Activated CD4-positive, alpha-beta memory T cell treated with anti-CD3 and anti-CD28 coated beads for 36 hours (primary cell): ENCODE measurements at regions not wholly inside any gene's neighbourhood (a gene's known extent, or its start where the extent isn't known, plus 50 kb on each side); places are given as distances from the start of the nearest gene placed in this dataset.

Experiments used
- CTCF ChIA-PET: fragments of 350-600 bp; sonication (Branson Sonifier 250); formaldehyde crosslinking; loops from one replicate; lab custom pipeline; 2021; ENCODE audit warnings: antibody characterized with exemption, inconsistent platforms; lab: Charles Lee
- POLR2A ChIA-PET: fragments of 350-600 bp; sonication (Branson Sonifier 250); formaldehyde crosslinking; loops from one replicate; lab custom pipeline; 2021; ENCODE audit warnings: antibody characterized with exemption; lab: Charles Lee
- DNase-seq: peaks from one replicate; pipeline ENCODE4 v3.0.0-alpha.2; 2020
- H3K27ac Mint-ChIP-seq: one replicate; pipeline ENCODE4 v1.8.0; 2021; ENCODE audit warnings: mixed read lengths
- H3K27me3 Mint-ChIP-seq: one replicate; pipeline ENCODE4 v1.8.0; 2021; ENCODE audit warnings: mixed read lengths
- H3K36me3 Mint-ChIP-seq: one replicate; pipeline ENCODE4 v1.8.0; 2021; ENCODE audit warnings: mixed read lengths
- H3K4me1 Mint-ChIP-seq: one replicate; pipeline ENCODE4 v1.8.0; 2021; ENCODE audit warnings: low read depth, mixed read lengths
- H3K4me3 Mint-ChIP-seq: one replicate; pipeline ENCODE4 v1.8.0; 2021; ENCODE audit warnings: mild to moderate bottlenecking, mixed read lengths
- H3K9me3 Mint-ChIP-seq: one replicate; pipeline ENCODE4 v1.8.0; 2021; ENCODE audit warnings: mixed read lengths
- intact Hi-C: fragments of 100-400 bp; cut with micrococcal nuclease; formaldehyde crosslinking; loops from one replicate; pipeline ENCODE4 v1.15.1; 2023

DNA sequence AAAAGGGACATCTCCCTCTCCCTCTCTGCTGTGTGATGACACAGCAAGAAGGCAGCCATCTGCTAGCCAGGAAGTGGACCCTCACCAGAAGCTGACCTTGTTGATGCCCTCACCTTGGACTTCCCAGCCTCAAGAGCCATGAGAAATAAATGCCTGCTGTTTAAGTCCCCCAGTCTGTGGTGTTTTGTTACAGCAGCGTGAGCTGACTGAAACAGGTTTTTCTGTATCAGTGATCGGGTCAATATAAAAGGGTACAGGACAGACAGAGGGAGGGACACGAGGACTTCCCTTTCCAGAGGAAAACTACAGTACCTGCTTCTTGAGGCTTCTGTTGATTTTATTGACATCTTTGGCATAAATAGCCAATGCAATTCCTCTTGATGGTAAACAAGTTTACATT is 510.3 kb upstream of the CHAC2 start:
- Mint-ChIP-seq H3K27me3 (no peaks in the 10 kb centered on the region), H3K9me3 (peaks cover 2% of the 10 kb centered on the region), H3K36me3 (no peaks in the 10 kb centered on the region), H3K27ac (no peak overlapping the region), H3K4me1 (no peaks in the 10 kb centered on the region), H3K4me3 (no peak overlapping the region)
- DNase-seq = no peak
- intact Hi-C loops = no loop called here
- CTCF ChIA-PET = no interaction called here
- POLR2A ChIA-PET = no interaction called here

DNA sequence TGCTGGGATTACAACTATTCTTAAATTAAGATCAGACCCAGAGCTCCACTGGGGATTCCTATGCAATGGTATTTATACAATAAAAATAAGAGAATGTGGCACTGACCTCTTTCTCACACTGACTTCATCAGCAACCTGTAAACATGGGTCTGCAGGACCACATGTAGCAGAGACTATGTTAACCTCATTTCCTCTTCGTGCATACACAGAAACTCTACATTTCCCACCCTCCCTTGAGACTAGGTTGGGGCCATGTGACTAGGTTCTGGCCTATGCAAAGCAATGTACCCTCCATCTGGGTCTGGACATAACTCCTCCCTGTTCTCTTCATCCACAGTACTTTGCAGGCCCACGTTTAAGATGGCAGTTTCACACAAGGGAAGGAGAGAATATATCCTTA is 514.4 kb upstream of the CHAC2 start:
- no peak overlapping the region for H3K27ac Mint-ChIP-seq
- H3K4me1 Mint-ChIP-seq = no peaks in the 10 kb centered on the region
- no peaks in the 10 kb centered on the region for H3K9me3 Mint-ChIP-seq
- CTCF ChIA-PET = no interaction called here
- POLR2A ChIA-PET = no interaction called here
- H3K4me3 Mint-ChIP-seq = no peak overlapping the region
- intact Hi-C loops = no loop called here
- H3K36me3 Mint-ChIP-seq = no peaks in the 10 kb centered on the region
- DNase-seq = no peak
- no peaks in the 10 kb centered on the region for H3K27me3 Mint-ChIP-seq

- POLR2A ChIA-PET = no interaction called here
- Mint-ChIP-seq H3K27ac (no peak overlapping the region), H3K4me1 (no peaks in the 10 kb centered on the region), H3K36me3 (no peaks in the 10 kb centered on the region), H3K9me3 (no peaks in the 10 kb centered on the region), H3K4me3 (no peak overlapping the region), H3K27me3 (no peaks in the 10 kb centered on the region)
- CTCF ChIA-PET = no interaction called here
- DNase-seq = no peak
- intact Hi-C loops = no loop called here
These were observed 515.5 kb upstream of the CHAC2 start for GRCh38 chr2:53252115-53252514.

- POLR2A ChIA-PET = no interaction called here
- no peaks in the 10 kb centered on the region for H3K9me3 Mint-ChIP-seq
- DNase-seq = no peak
- no peaks in the 10 kb centered on the region for H3K4me1 Mint-ChIP-seq
- CTCF ChIA-PET = no interaction called here
- no peak overlapping the region for H3K27ac Mint-ChIP-seq
- intact Hi-C loops = no loop called here
- no peak overlapping the region for H3K4me3 Mint-ChIP-seq
- H3K27me3 Mint-ChIP-seq = no peaks in the 10 kb centered on the region
- no peaks in the 10 kb centered on the region for H3K36me3 Mint-ChIP-seq
These were observed 519.5 kb upstream of the CHAC2 start for GRCh38 chr2:53247956-53248735.

DNA sequence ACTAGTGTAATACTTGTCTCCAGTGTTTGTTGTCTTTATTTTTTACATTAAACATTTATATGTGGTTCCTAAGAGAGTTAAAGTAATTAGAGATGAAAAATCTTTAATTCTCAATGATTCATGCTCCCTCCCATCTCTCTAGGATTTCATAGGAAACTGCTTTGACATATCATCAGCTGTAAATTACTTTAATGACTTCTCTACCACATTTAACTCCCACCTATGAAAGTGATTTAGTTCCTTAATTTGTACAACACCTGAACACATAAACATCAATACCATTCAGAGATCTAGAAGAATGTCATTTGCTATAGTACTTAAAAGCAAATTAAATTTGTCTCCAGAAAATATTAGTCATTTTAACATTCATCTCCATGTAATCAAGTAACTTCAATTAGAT is 524.2 kb upstream of the CHAC2 start:
- DNase-seq = no peak
- H3K9me3 Mint-ChIP-seq = no peaks in the 10 kb centered on the region
- ChIA-PET POLR2A (no interaction called here), CTCF (no interaction called here)
- no peak overlapping the region for H3K4me3 Mint-ChIP-seq
- H3K27ac Mint-ChIP-seq = no peak overlapping the region
- H3K36me3 Mint-ChIP-seq = no peaks in the 10 kb centered on the region
- H3K4me1 Mint-ChIP-seq = no peaks in the 10 kb centered on the region
- H3K27me3 Mint-ChIP-seq = no peaks in the 10 kb centered on the region
- intact Hi-C loops = no loop called here

DNA sequence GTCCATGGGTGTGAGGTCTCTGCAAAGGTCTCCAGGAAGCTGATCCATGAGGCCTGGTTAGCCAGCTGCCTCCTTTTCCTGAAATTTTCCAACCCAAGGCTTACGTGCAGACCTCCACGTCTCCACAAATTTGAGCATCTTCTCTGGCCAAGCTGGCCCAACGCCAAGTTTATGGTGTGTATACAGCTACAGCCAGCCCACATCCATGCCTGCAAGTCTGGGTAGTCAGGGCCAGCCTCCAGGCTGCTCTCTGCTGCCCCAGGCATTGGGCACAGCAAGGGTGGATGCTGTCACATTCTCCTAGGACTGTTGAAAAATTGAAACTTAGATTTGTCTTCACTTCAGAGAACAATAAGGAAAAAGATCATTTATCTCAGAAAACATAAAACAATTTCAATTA is 525.5 kb upstream of the CHAC2 start:
- no peaks in the 10 kb centered on the region for H3K36me3 Mint-ChIP-seq
- H3K27ac Mint-ChIP-seq = no peak overlapping the region
- no peak overlapping the region for H3K4me3 Mint-ChIP-seq
- intact Hi-C loops = no loop called here
- no peaks in the 10 kb centered on the region for H3K27me3 Mint-ChIP-seq
- CTCF ChIA-PET = no interaction called here
- DNase-seq = no peak
- H3K9me3 Mint-ChIP-seq = no peaks in the 10 kb centered on the region
- POLR2A ChIA-PET = no interaction called here
- no peaks in the 10 kb centered on the region for H3K4me1 Mint-ChIP-seq

DNA sequence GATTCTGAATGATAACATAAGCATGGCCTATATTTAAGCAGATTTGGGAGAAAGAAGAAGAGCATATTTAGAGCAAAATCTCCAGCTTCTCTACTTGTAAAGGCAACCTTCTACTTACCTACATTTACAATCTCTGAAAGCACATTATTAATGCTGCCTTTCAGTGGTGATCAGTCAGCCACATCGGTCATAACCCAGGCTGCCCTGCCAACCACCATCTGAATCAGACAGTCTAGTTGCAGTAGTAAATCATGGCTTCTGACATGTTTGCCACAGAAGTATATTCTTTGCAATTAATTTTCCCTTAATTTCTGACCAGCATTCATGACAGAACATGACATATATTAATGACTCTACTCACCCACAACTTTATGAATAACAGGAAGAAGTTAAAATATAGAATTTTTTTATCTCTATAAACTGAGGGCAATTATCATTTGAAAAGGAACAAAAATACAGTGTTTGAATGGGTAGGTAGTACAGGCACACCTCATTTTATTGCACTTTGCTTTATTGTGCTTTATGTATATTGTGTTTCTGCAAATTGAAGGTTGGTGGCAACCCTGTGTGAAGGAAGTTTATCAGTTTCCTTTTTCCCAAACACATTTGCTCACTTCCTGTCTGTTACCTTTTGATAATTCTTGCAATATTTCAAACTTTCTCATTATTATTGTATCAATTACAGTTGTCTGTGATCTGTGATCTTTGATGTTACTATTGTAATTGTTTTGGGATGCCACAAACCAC is 531.6 kb upstream of the CHAC2 start:
- intact Hi-C loops = no loop called here
- ChIA-PET POLR2A (no interaction called here), CTCF (no interaction called here)
- no peak for DNase-seq
- no peaks in the 10 kb centered on the region for H3K36me3 Mint-ChIP-seq
- no peak overlapping the region for H3K27ac Mint-ChIP-seq
- H3K4me3 Mint-ChIP-seq = no peak overlapping the region
- no peaks in the 10 kb centered on the region for H3K27me3 Mint-ChIP-seq
- H3K4me1 Mint-ChIP-seq = peaks cover 11% of the 10 kb centered on the region
- no peaks in the 10 kb centered on the region for H3K9me3 Mint-ChIP-seq

DNA sequence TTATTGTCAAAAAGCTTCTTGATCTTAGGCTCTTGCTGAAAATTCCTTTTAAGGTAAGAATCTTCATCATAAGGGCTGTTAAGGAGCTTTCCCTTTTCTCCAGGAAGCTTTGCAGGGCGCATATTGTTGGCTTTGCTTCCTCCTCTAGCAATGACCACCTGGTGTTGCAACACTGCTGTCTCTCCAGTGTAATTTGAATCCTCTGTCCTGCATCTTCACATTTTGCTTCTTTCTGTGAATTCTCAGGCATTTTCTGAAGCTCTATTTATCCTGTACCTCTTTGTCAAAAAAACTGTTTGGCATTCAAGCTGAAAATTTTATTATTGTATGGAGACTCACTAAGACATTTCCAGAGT is 533.1 kb upstream of the CHAC2 start:
- CTCF ChIA-PET = no interaction called here
- POLR2A ChIA-PET = no interaction called here
- peaks cover 11% of the 10 kb centered on the region for H3K4me1 Mint-ChIP-seq
- intact Hi-C loops = no loop called here
- no peaks in the 10 kb centered on the region for H3K27me3 Mint-ChIP-seq
- no peak overlapping the region for H3K4me3 Mint-ChIP-seq
- no peaks in the 10 kb centered on the region for H3K9me3 Mint-ChIP-seq
- no peak for DNase-seq
- H3K27ac Mint-ChIP-seq = no peak overlapping the region
- no peaks in the 10 kb centered on the region for H3K36me3 Mint-ChIP-seq

DNA sequence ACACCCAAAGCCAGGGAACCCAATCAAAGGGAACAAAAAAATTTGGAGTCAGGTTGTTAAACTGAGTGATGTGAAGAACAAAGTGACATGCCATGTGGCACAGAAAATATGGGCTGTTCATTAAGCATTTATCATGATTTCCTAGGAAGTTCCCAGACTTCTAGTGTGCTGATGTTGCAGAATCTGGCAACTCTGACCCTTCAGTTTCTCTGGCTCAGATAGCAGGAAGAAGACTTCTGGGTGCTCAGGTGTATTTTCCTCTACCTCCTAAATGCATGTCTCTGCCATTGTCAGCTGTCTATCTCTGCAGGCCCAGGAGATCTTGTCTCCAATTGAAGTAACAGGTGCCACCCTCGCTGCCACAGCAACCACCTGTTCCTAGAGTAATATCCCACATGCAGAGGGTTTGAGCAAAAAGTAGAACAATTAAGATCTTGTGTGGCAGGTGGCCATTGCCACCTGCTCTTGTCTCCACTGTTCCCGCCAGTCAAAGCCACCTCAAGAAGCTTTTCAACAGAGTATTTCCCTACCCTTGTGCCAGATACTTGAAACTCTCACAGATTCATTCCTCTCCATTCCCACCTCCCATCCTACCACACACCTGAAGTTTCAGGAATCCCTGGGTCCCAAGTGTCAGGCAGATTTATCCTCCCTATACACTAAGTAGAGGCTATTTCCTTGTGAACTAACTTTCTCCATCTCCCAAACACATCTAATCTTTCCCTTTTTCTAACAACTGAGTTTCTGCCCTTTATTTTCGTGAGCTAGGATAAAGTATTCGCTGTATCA is 533.7 kb upstream of the CHAC2 start:
- H3K4me1 Mint-ChIP-seq = peaks cover 11% of the 10 kb centered on the region
- no peaks in the 10 kb centered on the region for H3K9me3 Mint-ChIP-seq
- no peak overlapping the region for H3K4me3 Mint-ChIP-seq
- no peak overlapping the region for H3K27ac Mint-ChIP-seq
- CTCF ChIA-PET = no interaction called here
- H3K27me3 Mint-ChIP-seq = no peaks in the 10 kb centered on the region
- H3K36me3 Mint-ChIP-seq = no peaks in the 10 kb centered on the region
- no peak for DNase-seq
- POLR2A ChIA-PET = no interaction called here
- intact Hi-C loops = no loop called here

- POLR2A ChIA-PET = no interaction called here
- Mint-ChIP-seq H3K27me3 (no peaks in the 10 kb centered on the region), H3K4me3 (no peak overlapping the region), H3K36me3 (no peaks in the 10 kb centered on the region), H3K4me1 (peaks cover 11% of the 10 kb centered on the region), H3K27ac (no peak overlapping the region), H3K9me3 (no peaks in the 10 kb centered on the region)
- DNase-seq = no peak
- CTCF ChIA-PET = no interaction called here
- intact Hi-C loops = no loop called here
These were observed 535.7 kb upstream of the CHAC2 start for GRCh38 chr2:53231908-53232307.

DNA sequence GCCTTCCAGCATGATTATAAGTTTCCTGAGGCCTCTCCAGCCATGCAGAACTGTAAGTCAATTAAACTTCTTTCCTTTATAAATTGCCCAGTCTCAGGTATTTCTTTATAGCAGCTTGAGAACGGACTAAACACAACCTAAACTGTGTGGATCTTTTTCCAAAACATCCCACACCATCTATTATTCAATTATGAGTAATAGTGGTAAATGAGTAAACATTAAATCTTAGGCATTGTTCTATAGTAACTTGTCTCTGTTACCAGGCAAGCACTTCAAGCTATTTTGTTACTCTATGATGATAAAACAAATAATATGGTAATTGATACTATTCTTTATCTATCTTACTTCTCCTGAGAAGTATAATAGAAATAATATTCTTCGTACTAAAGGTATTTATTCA is 536.9 kb upstream of the CHAC2 start:
- POLR2A ChIA-PET = no interaction called here
- no peaks in the 10 kb centered on the region for H3K9me3 Mint-ChIP-seq
- CTCF ChIA-PET = no interaction called here
- H3K36me3 Mint-ChIP-seq = no peaks in the 10 kb centered on the region
- no peaks in the 10 kb centered on the region for H3K27me3 Mint-ChIP-seq
- H3K27ac Mint-ChIP-seq = no peak overlapping the region
- peaks cover 11% of the 10 kb centered on the region for H3K4me1 Mint-ChIP-seq
- DNase-seq = no peak
- intact Hi-C loops = no loop called here
- H3K4me3 Mint-ChIP-seq = no peak overlapping the region

GRCh38 chr2:53227535-53227934 is 540.1 kb upstream of the CHAC2 start:
- H3K4me1 Mint-ChIP-seq = peaks cover 11% of the 10 kb centered on the region
- H3K9me3 Mint-ChIP-seq = no peaks in the 10 kb centered on the region
- H3K27me3 Mint-ChIP-seq = no peaks in the 10 kb centered on the region

More at GRCh38 chr2:53227535-53227934, 540.1 kb upstream of the CHAC2 start:
- H3K4me3 Mint-ChIP-seq = no peak overlapping the region
- ChIA-PET POLR2A (no interaction called here), CTCF (no interaction called here)
- no peak overlapping the region for H3K27ac Mint-ChIP-seq
- no peak for DNase-seq
- intact Hi-C loops = no loop called here
- no peaks in the 10 kb centered on the region for H3K36me3 Mint-ChIP-seq
